Activated T-helper 1 cell treated with anti-CD3 and anti-CD28 coated beads, Interleukin-2, amount 50 U/mL, for 16 hours (primary cell): ENCODE measurements at regions not wholly inside any gene's neighbourhood (a gene's known extent, or its start where the extent isn't known, plus 50 kb on each side); places are given as distances from the start of the nearest gene placed in this dataset.

ENCODE experiments used
- DNase-seq, 2 donors: peaks; one replicate each; pipeline ENCODE4 v3.0.0-alpha.2; 2020; ENCODE audit warnings: low read depth in 1 of 2, low spot score in 1 of 2

GRCh38 chr11:70834984-70835560 is 417.3 kb downstream of the SHANK2 start:
- DNase-seq = no peak

GRCh38 chr11:70836071-70836470 is 416.3 kb downstream of the SHANK2 start:
- DNase-seq = no peak

- DNase-seq = no peak
Measured at GRCh38 chr11:70838198-70838597, 414.2 kb downstream of the SHANK2 start.

GRCh38 chr11:70839851-70840250 is 412.5 kb downstream of the SHANK2 start:
- no peak for DNase-seq

GRCh38 chr11:70841264-70841663 is 411.1 kb downstream of the SHANK2 start:
- no peak for DNase-seq

- no peak for DNase-seq
Measured at GRCh38 chr11:70842256-70842655, 410.1 kb downstream of the SHANK2 start.

GRCh38 chr11:70842701-70843100 is 409.7 kb downstream of the SHANK2 start:
- no peak for DNase-seq

GRCh38 chr11:70843906-70844305 is 408.5 kb downstream of the SHANK2 start:
- DNase-seq = no peak

- DNase-seq = no peak
Measured at GRCh38 chr11:70844387-70844786, 408.0 kb downstream of the SHANK2 start.

- no peak for DNase-seq
Measured at GRCh38 chr11:70845591-70846041, 406.8 kb downstream of the SHANK2 start.

- no peak for DNase-seq
Measured at GRCh38 chr11:70846781-70847655, 405.4 kb downstream of the SHANK2 start.

- no peak for DNase-seq
Measured at GRCh38 chr11:70848243-70848750, 404.1 kb downstream of the SHANK2 start.

GRCh38 chr11:70849031-70849430 is 403.3 kb downstream of the SHANK2 start:
- DNase-seq = no peak

- DNase-seq = no peak
Measured at GRCh38 chr11:70851308-70851707, 401.1 kb downstream of the SHANK2 start.

GRCh38 chr11:70851907-70852306 is 400.5 kb downstream of the SHANK2 start:
- no peak for DNase-seq

GRCh38 chr11:70853068-70853769 is 399.2 kb downstream of the SHANK2 start:
- DNase-seq = no peak

- DNase-seq = no peak
Measured at GRCh38 chr11:70853770-70854108, 398.6 kb downstream of the SHANK2 start.

GRCh38 chr11:70854201-70854600 is 398.2 kb downstream of the SHANK2 start:
- DNase-seq = no peak

- no peak for DNase-seq
Measured at GRCh38 chr11:70854901-70855556, 397.3 kb downstream of the SHANK2 start.

GRCh38 chr11:70857894-70858293 is 394.5 kb downstream of the SHANK2 start:
- no peak for DNase-seq

GRCh38 chr11:70859180-70859579 is 393.2 kb downstream of the SHANK2 start:
- DNase-seq = no peak
